ENCODE measurements at regions not wholly inside any gene's neighbourhood (a gene's known extent, or its start where the extent isn't known, plus 50 kb on each side); places are given as distances from the start of the nearest gene placed in this dataset.

- DNase-seq: no peak
- no peak overlapping the region for H3K27ac ChIP-seq
- H3K9me3 ChIP-seq: no peaks in the 10 kb centered on the region
- intact Hi-C loops (cut with DNase I; ENCODE audit: low total_unique reads): no loop called here
- H3K36me3 ChIP-seq: no peaks in the 10 kb centered on the region
- H3K27me3 ChIP-seq: no peaks in the 10 kb centered on the region
- no peak overlapping the region for H3K4me3 ChIP-seq
- H3K4me1 ChIP-seq: peaks cover 0 to 6% (median 0%) of the 10 kb centered on the region in 4 donors
- WGBS, 5 donors: 84 to 94% (median 93%) methylated on average over 2 of the region's 2 CpGs
- TF ChIP-seq EP300 (IDR thresholded peaks at IDR 0.05) (no peak), POLR2AphosphoS5 (IDR thresholded peaks at IDR 0.05) (no peak), CTCF (IDR thresholded peaks at IDR 0.05) (no peak), POLR2A (IDR thresholded peaks at IDR 0.05) (no peak)
These were observed 495.3 kb upstream of the PIK3R1 start for GRCh38 chr5:67720162-67720772.

GRCh38 chr5:67702008-67702407 is 505.4 kb upstream of the CD180 start:
- Histone ChIP-seq H3K27me3 (no peaks in the 10 kb centered on the region), H3K4me3 (no peak overlapping the region), H3K9me3 (peaks cover 3 to 22% (median 12%) of the 10 kb centered on the region in 4 donors), H3K4me1 (no peaks in the 10 kb centered on the region), H3K27ac (no peak overlapping the region), H3K36me3 (no peaks in the 10 kb centered on the region)
- intact Hi-C loops (cut with DNase I; ENCODE audit: low total_unique reads): no loop called here
- no peak for DNase-seq
- TF ChIP-seq POLR2AphosphoS5 (IDR thresholded peaks at IDR 0.05) (no peak), CTCF (IDR thresholded peaks at IDR 0.05) (no peak), POLR2A (IDR thresholded peaks at IDR 0.05) (no peak), EP300 (IDR thresholded peaks at IDR 0.05) (no peak)

- Histone ChIP-seq H3K27me3 (no peaks in the 10 kb centered on the region), H3K4me3 (no peak overlapping the region), H3K4me1 (peaks cover 0 to 11% (median 4%) of the 10 kb centered on the region in 4 donors), H3K9me3 (peaks cover 3 to 17% (median 12%) of the 10 kb centered on the region in 4 donors), H3K27ac (no peak overlapping the region), H3K36me3 (no peaks in the 10 kb centered on the region)
- intact Hi-C loops (cut with DNase I; ENCODE audit: low total_unique reads): no loop called here
- DNase-seq: no peak
- TF ChIP-seq POLR2A (IDR thresholded peaks at IDR 0.05): no peak
These were observed 503.0 kb upstream of the CD180 start for GRCh38 chr5:67699560-67699959.

GRCh38 chr5:67696446-67696845 is 499.8 kb upstream of the CD180 start:
- intact Hi-C loops (cut with DNase I; ENCODE audit: low total_unique reads): no loop called here

More at GRCh38 chr5:67696446-67696845, 499.8 kb upstream of the CD180 start:
- WGBS, 5 donors: 76 to 100% (median 95%) methylated on average over 1 of the region's 1 CpG
- DNase-seq: no peak
- no peak overlapping the region for H3K4me3 ChIP-seq
- peaks cover 0 to 23% (median 5%) of the 10 kb centered on the region in 4 donors for H3K4me1 ChIP-seq
- H3K9me3 ChIP-seq: no peaks in the 10 kb centered on the region
- TF ChIP-seq EP300 (IDR thresholded peaks at IDR 0.05): no peak
- no peak for TF ChIP-seq POLR2AphosphoS5 (IDR thresholded peaks at IDR 0.05)
- TF ChIP-seq POLR2A (IDR thresholded peaks at IDR 0.05): no peak
- TF ChIP-seq CTCF (IDR thresholded peaks at IDR 0.05): no peak
- no peaks in the 10 kb centered on the region for H3K27me3 ChIP-seq
- H3K27ac ChIP-seq: no peak overlapping the region
- H3K36me3 ChIP-seq: no peaks in the 10 kb centered on the region

Data from stomach (tissue), 8 donors.